Endothelial cell of umbilical vein (primary cell): ENCODE measurements at regions not wholly inside any gene's neighbourhood (a gene's known extent, or its start where the extent isn't known, plus 50 kb on each side); places are given as distances from the start of the nearest gene placed in this dataset.

Source experiments
- BruUV-seq: library from RNA; stranded (reverse); fragments of 400-500 nt; replicated peaks from 2 replicates; lab custom pipeline; 2021; lab: Mats Ljungman, UMichigan
- CTCF ChIA-PET: fragments of 300-600, 350-600 bp; sonication (Branson Sonifier 250); formaldehyde crosslinking; loops from one replicate; lab custom pipeline; 2021; ENCODE audit warnings: antibody characterized with exemption, inconsistent platforms; lab: Charles Lee
- POLR2A ChIA-PET: fragments of 300-600, 350-600 bp; sonication (Branson Sonifier 250); formaldehyde crosslinking; loops from one replicate; lab custom pipeline; 2021; ENCODE audit warnings: antibody characterized with exemption, inconsistent platforms; lab: Charles Lee
- DNase-seq: peaks from one replicate; pipeline ENCODE4 v3.0.0-alpha.2; 2011; ENCODE audit warnings: low read depth, low spot score
- FAIRE-seq: peaks from 2 replicates; lab custom pipeline; 2011; peaks lifted over from hg19 to GRCh38; lab: Jason Lieb, UNC
- H2AFZ ChIP-seq: 2 replicates; pipeline ENCODE4 v1.6.0; 2012; ENCODE audit warnings: low read depth, low read length, control low read depth, inconsistent platforms
- H3K27ac ChIP-seq: 2 replicates; pipeline ENCODE4 v1.5.1; 2011; ENCODE audit warnings: low read depth, mild to moderate bottlenecking, control low read depth, low read length, moderate library complexity; ENCODE audit not compliant: insufficient read depth
- H3K27me3 ChIP-seq, 2 experiments: 2 replicates each; pipeline versions ENCODE4 v1.6.0 to v1.6.1; 2011; ENCODE audit warnings: low read length in 2 of 2, mixed read lengths in 1 of 2; ENCODE audit not compliant: control insufficient read depth in 2 of 2, insufficient read depth in 2 of 2
- H3K36me3 ChIP-seq, 2 experiments: 2 replicates in 1 of 2; 3 replicates in 1 of 2; pipeline ENCODE4 v1.5.1; 2011; ENCODE audit warnings: low read length in 2 of 2, mild to moderate bottlenecking in 1 of 2, moderate library complexity in 1 of 2; ENCODE audit not compliant: control insufficient read depth in 2 of 2, insufficient read depth in 2 of 2; ENCODE audit errors: extremely low read depth in 1 of 2
- H3K4me1 ChIP-seq: 3 replicates; pipeline ENCODE4 v1.5.1; 2011; ENCODE audit warnings: mild to moderate bottlenecking, low read length; ENCODE audit not compliant: control insufficient read depth, insufficient read depth; ENCODE audit errors: extremely low read depth
- H3K4me2 ChIP-seq: 2 replicates; pipeline ENCODE4 v1.6.1; 2011; ENCODE audit warnings: low read length, control low read depth, mixed read lengths; ENCODE audit not compliant: insufficient read depth
- H3K4me3 ChIP-seq, 3 experiments: fragments of 200-600 bp in 1 of 3; sonication (generic), shearing (Covaris generic) in 1 of 3; replicated peaks in 1 of 3; 2 replicates each; pipeline ENCODE4 v1.5.1; 2011 to 2016; ENCODE audit warnings: control low read depth in 3 of 3, low read length in 3 of 3, mild to moderate bottlenecking in 2 of 3, inconsistent platforms in 1 of 3, low read depth in 1 of 3, moderate library complexity in 1 of 3; ENCODE audit not compliant: insufficient read depth in 1 of 3
- H3K79me2 ChIP-seq: 2 replicates; pipeline ENCODE4 v1.6.0; 2012; ENCODE audit warnings: low read length, inconsistent platforms; ENCODE audit not compliant: control insufficient read depth, insufficient read depth
- H3K9ac ChIP-seq: replicated peaks from 2 replicates; pipeline ENCODE3; 2011; ENCODE audit warnings: low read length, control low read depth; ENCODE audit not compliant: insufficient read depth; ENCODE audit errors: extremely low read depth
- H3K9me1 ChIP-seq: replicated peaks from 3 replicates; pipeline ENCODE4 v1.6.0; 2011; ENCODE audit warnings: mild to moderate bottlenecking, low read length; ENCODE audit not compliant: control insufficient read depth, insufficient read depth; ENCODE audit errors: extremely low read depth
- H3K9me3 ChIP-seq: replicated peaks from 2 replicates; pipeline ENCODE4 v1.5.1; 2012; ENCODE audit warnings: low read length, inconsistent platforms; ENCODE audit not compliant: control insufficient read depth, insufficient read depth
- H4K20me1 ChIP-seq: replicated peaks from 2 replicates; pipeline ENCODE3; 2011; ENCODE audit warnings: mild to moderate bottlenecking, low read length; ENCODE audit not compliant: control insufficient read depth, insufficient read depth; ENCODE audit errors: extremely low read depth
- CTCF ChIP-seq, 2 donors: IDR thresholded peaks; 1 replicate in 1 of 2; 2 replicates in 1 of 2; pipeline ENCODE4 v1.5.1; 2011; ENCODE audit warnings: low read length in 2 of 2, mild to moderate bottlenecking in 2 of 2, moderate library complexity in 2 of 2, control low read depth in 1 of 2, inconsistent platforms in 1 of 2, low read depth in 1 of 2; ENCODE audit not compliant: insufficient read depth in 1 of 2; ENCODE audit errors: extremely low read depth in 1 of 2
- EZH2 ChIP-seq: IDR thresholded peaks from 2 replicates; pipeline ENCODE4 v1.6.1; 2012; ENCODE audit warnings: borderline replicate concordance, low read depth, mild to moderate bottlenecking, moderate library complexity, low read length, inconsistent platforms; ENCODE audit not compliant: severe bottlenecking
- FOS ChIP-seq: IDR thresholded peaks from 2 replicates; pipeline ENCODE4 v1.6.1; 2011; ENCODE audit warnings: mild to moderate bottlenecking, low read length, moderate library complexity, borderline replicate concordance; ENCODE audit not compliant: insufficient read depth
- GATA2 ChIP-seq: IDR thresholded peaks from 2 replicates; pipeline ENCODE4 v1.7.0; 2011; ENCODE audit warnings: low read depth, mild to moderate bottlenecking, moderate library complexity, mixed read lengths, low read length; ENCODE audit not compliant: insufficient read length, insufficient read depth
- JUN ChIP-seq: IDR thresholded peaks from 2 replicates; pipeline ENCODE4 v1.6.1; 2011; ENCODE audit warnings: borderline replicate concordance, low read depth; ENCODE audit not compliant: insufficient read length, insufficient read depth
- MAX ChIP-seq: IDR thresholded peaks from 2 replicates; pipeline ENCODE4 v1.6.1; 2011; ENCODE audit not compliant: insufficient read depth, insufficient read length
- MYC ChIP-seq: IDR thresholded peaks from one replicate; pipeline ENCODE4 v1.6.1; 2011; ENCODE audit warnings: mild to moderate bottlenecking, low read depth, low read length
- POLR2A ChIP-seq: IDR thresholded peaks from 2 replicates; pipeline ENCODE4 v1.6.1; 2012; ENCODE audit warnings: low read depth, mild to moderate bottlenecking, control low read depth, low read length
- POLR2AphosphoS5 ChIP-seq: IDR thresholded peaks from 2 replicates; pipeline ENCODE4 v1.6.1; 2012; ENCODE audit warnings: low read depth, mild to moderate bottlenecking, control low read depth, low read length, moderate library complexity; ENCODE audit not compliant: insufficient read depth
- dilution Hi-C: fragments of 300-500 bp; cut with MboI; formaldehyde crosslinking; loops from one replicate; pipeline ENCODE4 v1.15.0; 2019; ENCODE audit warnings: low sequenced_read_pairs; ENCODE audit not compliant: extremely low pct_ligation_motif_present
- intact Hi-C: fragments of 100-400 bp; cut with micrococcal nuclease; formaldehyde crosslinking; loops from one replicate; pipeline ENCODE4 v1.10.0; 2022

- Histone ChIP-seq H3K4me3 (no peak overlapping the region), H3K36me3 (no peaks in the 10 kb centered on the region), H3K4me1 (no peaks in the 10 kb centered on the region), H3K9ac (no peak overlapping the region), H3K27ac (no peak overlapping the region), H4K20me1 (no peaks in the 10 kb centered on the region), H3K4me2 (no peak overlapping the region), H3K9me3 (no peaks in the 10 kb centered on the region), H2AFZ (no peak overlapping the region), H3K27me3 (no peaks in the 10 kb centered on the region), H3K79me2 (no peaks in the 10 kb centered on the region), H3K9me1 (no peaks in the 10 kb centered on the region)
- intact Hi-C loops: no loop called here
- DNase-seq (no peak), FAIRE-seq (no peak)
- POLR2A ChIA-PET: no interaction called here
- dilution Hi-C loops: no loop called here
- BruUV-seq: no TSS peak
- no peak for TF ChIP-seq CTCF (IDR thresholded peaks at IDR 0.05; ENCODE audit: extremely low read depth in 1 of 2, insufficient read depth in 1 of 2, low read depth in 1 of 2, low read length in 2 of 2)
- no peak for TF ChIP-seq MAX
- TF ChIP-seq FOS: no peak
- TF ChIP-seq JUN: no peak
- CTCF ChIA-PET: no interaction called here
These were observed 576.3 kb downstream of the PKHD1 start for GRCh38 chr6:51511081-51511480.

GRCh38 chr6:51513891-51514747 is 573.3 kb downstream of the PKHD1 start:
- DNase-seq: no peak
- no peaks in the 10 kb centered on the region for H3K9me1 ChIP-seq
- ChIA-PET POLR2A (no interaction called here), CTCF (no interaction called here)
- H3K36me3 ChIP-seq: no peaks in the 10 kb centered on the region
- no peak overlapping the region for H3K27ac ChIP-seq
- no peaks in the 10 kb centered on the region for H4K20me1 ChIP-seq
- intact Hi-C loops (no loop called here), dilution Hi-C loops (no loop called here)
- H3K4me3 ChIP-seq: no peak overlapping the region
- H3K9ac ChIP-seq: no peak overlapping the region
- BruUV-seq: no TSS peak
- H3K4me2 ChIP-seq: no peak overlapping the region
- no peaks in the 10 kb centered on the region for H3K4me1 ChIP-seq
- no peaks in the 10 kb centered on the region for H3K79me2 ChIP-seq
- no peak overlapping the region for H2AFZ ChIP-seq
- FAIRE-seq: no peak
- no peak for TF ChIP-seq EZH2
- TF ChIP-seq JUN: no peak
- no peak for TF ChIP-seq GATA2
- TF ChIP-seq POLR2A: no peak
- TF ChIP-seq FOS: no peak
- no peak for TF ChIP-seq MAX
- TF ChIP-seq MYC: no peak
- TF ChIP-seq POLR2AphosphoS5: no peak
- no peak for TF ChIP-seq CTCF (IDR thresholded peaks at IDR 0.05; ENCODE audit: extremely low read depth in 1 of 2, insufficient read depth in 1 of 2, low read depth in 1 of 2, low read length in 2 of 2)
- H3K27me3 ChIP-seq: no peaks in the 10 kb centered on the region
- no peaks in the 10 kb centered on the region for H3K9me3 ChIP-seq
